ENCODE measurements at regions not wholly inside any gene's neighbourhood (a gene's known extent, or its start where the extent isn't known, plus 50 kb on each side); places are given as distances from the start of the nearest gene placed in this dataset.

GRCh38 chr11:69890476-69890875, 71.3 kb upstream of the FGF3 start:
- WGBS, 2 experiments (ENCODE audit: extremely low coverage in 1 of 2, insufficient coverage in 1 of 2, insufficient read length in 1 of 2, insufficient replicate concordance in 2 of 2, low coverage in 1 of 2, low lambda C conversion rate in 2 of 2, missing lambda C conversion rate in 1 of 2) = 83% methylated on average over 6 of the region's 6 CpGs; no CpG with 5 or more reads in 1 of the 2 experiments
- CTCF ChIA-PET (ENCODE audit: partially characterized antibody) = interaction anchor here (0.7 to 14.4 kb wide), 15 partner anchors 8 to 305 kb away, joined by 3 to 173 read pairs (median 5); no protein-coding TSS in a partner anchor
- Histone ChIP-seq H3K27ac (ENCODE audit: low read depth, low read length) (no peak overlapping the region), H2BK5ac (ENCODE audit: low read depth, low read length) (no peak overlapping the region), H2AFZ (ENCODE audit: low read length) (no peak overlapping the region), H3K4me3 (ENCODE audit: extremely low read depth in 1 of 4, insufficient read depth in 2 of 4, low read depth in 3 of 4, low read length in 4 of 4) (0 out of 8 replicates have a peak overlapping the region, but pooled peaks of 1 of the 4 experiments have one; percentile 48), H3K9me3 (ENCODE audit: insufficient read depth in 2 of 2, low read depth in 1 of 2, low read length in 1 of 2) (no peaks in the 10 kb centered on the region), H3K23ac (ENCODE audit: insufficient read length) (no peak overlapping the region), H2BK15ac (ENCODE audit: low read length) (no peak overlapping the region), H3K4me2 (ENCODE audit: insufficient read depth in 1 of 2, low read depth in 2 of 2, low read length in 2 of 2) (peak overlapping the region in 1 of 2 experiments; percentile 36; a peak in 1 of 4 replicates), H2BK20ac (ENCODE audit: low read length) (0 out of 2 replicates have a peak overlapping the region, but pooled peaks have one; percentile 23), H4K20me1 (replicated peaks in 1 of 2; ENCODE audit: control insufficient read depth in 1 of 2, insufficient read depth in 2 of 2, low read length in 2 of 2) (peaks cover 0 to 4% of the 10 kb centered on the region in 2 experiments), H3K27me3 (replicated peaks in 1 of 4; ENCODE audit: control insufficient read depth in 3 of 4, extremely low read depth in 1 of 4, insufficient read depth in 3 of 4, low read length in 3 of 4) (peaks cover 0 to 28% (median 12%) of the 10 kb centered on the region in 4 experiments; a peak in 5 of 7 replicates), H2BK12ac (ENCODE audit: low read depth, low read length) (peak overlapping the region; percentile 39; the same call in 1 of the 2 replicates), H3K4ac (replicated peaks; ENCODE audit: insufficient read length, low read depth, low read length) (no peak overlapping the region), H3K36me3 (ENCODE audit: control insufficient read depth in 2 of 4, insufficient read depth in 4 of 4, low read length in 3 of 4) (no peaks in the 10 kb centered on the region), H3K9ac (replicated peaks in 1 of 4; ENCODE audit: extremely low read depth in 1 of 4, low read depth in 3 of 4, low read length in 3 of 4) (no peak overlapping the region), H3K14ac (ENCODE audit: insufficient read length) (no peak overlapping the region), H3K23me2 (ENCODE audit: low read depth, low read length) (no peaks in the 10 kb centered on the region), H3K4me1 (replicated peaks in 1 of 4; ENCODE audit: control insufficient read depth in 3 of 4, insufficient read depth in 4 of 4, low read length in 3 of 4) (peaks cover 8 to 24% (median 10%) of the 10 kb centered on the region in 4 experiments), H2AK5ac (ENCODE audit: low read depth, low read length) (0 out of 2 replicates have a peak overlapping the region, but pooled peaks have one; percentile 19), H4K8ac (ENCODE audit: extremely low read depth, insufficient read depth, low read length) (no peak overlapping the region), H3K18ac (ENCODE audit: extremely low read depth, low read length) (peak overlapping the region; percentile 4; the same call in 1 of the 2 replicates), H3K79me1 (ENCODE audit: low read depth, low read length) (no peaks in the 10 kb centered on the region), H2BK120ac (replicated peaks; ENCODE audit: low read depth, low read length) (no peak overlapping the region), H3K79me2 (ENCODE audit: control insufficient read depth in 1 of 2, insufficient read depth in 2 of 2, low read length in 2 of 2) (no peaks in the 10 kb centered on the region), H3K56ac (replicated peaks; ENCODE audit: insufficient read length, low read depth, low read length) (no peak overlapping the region), H4K91ac (replicated peaks; ENCODE audit: insufficient read length, low read length) (no peak overlapping the region), H4K5ac (ENCODE audit: insufficient read length, low read depth, low read length) (no peak overlapping the region)
- POLR2A ChIA-PET (ENCODE audit: partially characterized antibody) = no interaction called here
- no peak for DNase-seq (ENCODE audit: low read depth in 1 of 2, low spot score in 2 of 2)
- no peak for TF ChIP-seq RBBP5 (IDR thresholded peaks at IDR 0.05; ENCODE audit: borderline replicate concordance, low read depth, low read length)
- FAIRE-seq = no peak
